ENCODE measurements at regions not wholly inside any gene's neighbourhood (a gene's known extent, or its start where the extent isn't known, plus 50 kb on each side); places are given as distances from the start of the nearest gene placed in this dataset.

DNA sequence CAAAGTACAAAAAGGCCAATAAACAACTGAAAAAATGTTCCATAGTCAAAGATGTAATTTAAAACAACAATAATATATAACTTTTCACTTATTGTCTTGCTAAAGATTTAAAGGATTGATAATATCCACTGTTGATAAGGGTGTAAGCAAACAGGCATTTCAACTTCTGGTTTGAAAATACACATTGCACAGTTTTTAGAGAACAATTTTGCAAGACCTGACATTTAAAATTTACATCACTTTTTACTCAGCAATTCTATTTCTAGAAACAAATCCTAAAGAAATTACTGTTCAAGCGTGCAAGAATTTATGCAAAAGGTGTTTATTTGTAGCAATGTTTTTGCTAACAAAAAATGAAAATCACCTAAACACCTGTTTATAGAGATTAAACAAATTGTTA is 120.4 kb downstream of the TDRD15 start:
- H3K27ac ChIP-seq (ENCODE audit: low read depth, low read length) = no peak overlapping the region
- no peak for TF ChIP-seq EZH2phosphoT487 (conservative IDR thresholded peaks at IDR 0.05; ENCODE audit: low read length)
- TF ChIP-seq, protein P1, sequence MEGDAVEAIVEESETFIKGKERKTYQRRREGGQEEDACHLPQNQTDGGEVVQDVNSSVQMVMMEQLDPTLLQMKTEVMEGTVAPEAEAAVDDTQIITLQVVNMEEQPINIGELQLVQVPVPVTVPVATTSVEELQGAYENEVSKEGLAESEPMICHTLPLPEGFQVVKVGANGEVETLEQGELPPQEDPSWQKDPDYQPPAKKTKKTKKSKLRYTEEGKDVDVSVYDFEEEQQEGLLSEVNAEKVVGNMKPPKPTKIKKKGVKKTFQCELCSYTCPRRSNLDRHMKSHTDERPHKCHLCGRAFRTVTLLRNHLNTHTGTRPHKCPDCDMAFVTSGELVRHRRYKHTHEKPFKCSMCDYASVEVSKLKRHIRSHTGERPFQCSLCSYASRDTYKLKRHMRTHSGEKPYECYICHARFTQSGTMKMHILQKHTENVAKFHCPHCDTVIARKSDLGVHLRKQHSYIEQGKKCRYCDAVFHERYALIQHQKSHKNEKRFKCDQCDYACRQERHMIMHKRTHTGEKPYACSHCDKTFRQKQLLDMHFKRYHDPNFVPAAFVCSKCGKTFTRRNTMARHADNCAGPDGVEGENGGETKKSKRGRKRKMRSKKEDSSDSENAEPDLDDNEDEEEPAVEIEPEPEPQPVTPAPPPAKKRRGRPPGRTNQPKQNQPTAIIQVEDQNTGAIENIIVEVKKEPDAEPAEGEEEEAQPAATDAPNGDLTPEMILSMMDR (IDR thresholded peaks at IDR 0.05; ENCODE audit: insufficient read depth, low read length, poor library complexity, severe bottlenecking) = no peak

DNA sequence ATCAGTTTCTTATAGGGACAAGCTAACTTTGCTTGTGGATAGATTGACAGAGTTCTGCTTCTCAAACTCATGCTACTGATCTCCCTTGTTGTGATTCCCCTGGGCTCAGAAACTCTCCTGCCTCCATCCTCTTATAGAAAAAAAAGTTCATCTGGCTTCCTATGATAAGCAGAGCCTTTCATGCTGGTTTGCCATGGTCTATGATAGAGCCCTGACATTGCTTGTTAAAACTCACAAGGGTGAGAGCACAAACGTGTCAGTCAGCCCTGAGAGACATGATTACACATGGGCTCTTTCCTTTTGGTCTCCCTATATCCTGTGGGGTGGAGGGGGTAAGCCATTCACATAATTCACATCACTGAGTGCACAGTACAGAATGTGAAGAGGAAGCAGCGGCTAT is 121.8 kb downstream of the TDRD15 start:
- Histone ChIP-seq H3F3A (ENCODE audit: insufficient read depth) (no peaks in the 10 kb centered on the region), H3K36me3 (ENCODE audit: low read length) (no peaks in the 10 kb centered on the region), H2AFZ (ENCODE audit: low read depth, low read length, severe bottlenecking) (no peak overlapping the region), H3K79me2 (ENCODE audit: insufficient read depth, low read length) (no peaks in the 10 kb centered on the region), H3K27ac (ENCODE audit: low read depth, low read length) (no peak overlapping the region), H3K9me3 (ENCODE audit: insufficient read depth, low read length) (no peaks in the 10 kb centered on the region), H3K9ac (ENCODE audit: low read length) (no peak overlapping the region), H3K9me2 (replicated peaks; ENCODE audit: insufficient read depth, low read length) (no peaks in the 10 kb centered on the region), H4K20me1 (ENCODE audit: low read depth, low read length) (no peaks in the 10 kb centered on the region), H3K4me2 (ENCODE audit: low read depth, low read length, poor library complexity, severe bottlenecking) (no peak overlapping the region), H3K27me3 (ENCODE audit: low read length) (no peaks in the 10 kb centered on the region), H3K4me3 (ENCODE audit: insufficient read depth, low read length, poor library complexity, severe bottlenecking) (no peak overlapping the region)
- TF ChIP-seq, protein P1 (IDR thresholded peaks at IDR 0.05; ENCODE audit: insufficient read depth, low read length, poor library complexity, severe bottlenecking) = no peak
- no peak for TF ChIP-seq EZH2phosphoT487 (conservative IDR thresholded peaks at IDR 0.05; ENCODE audit: low read length)

More for the DNA sequence above, 120.4 kb downstream of the TDRD15 start:
- no peaks in the 10 kb centered on the region for H3K36me3 ChIP-seq (ENCODE audit: low read length)
- no peaks in the 10 kb centered on the region for H3K9me2 ChIP-seq (replicated peaks; ENCODE audit: insufficient read depth, low read length)
- H3F3A ChIP-seq (ENCODE audit: insufficient read depth) = no peaks in the 10 kb centered on the region
- no peaks in the 10 kb centered on the region for H3K27me3 ChIP-seq (ENCODE audit: low read length)
- no peak overlapping the region for H3K9ac ChIP-seq (ENCODE audit: low read length)
- no peak overlapping the region for H2AFZ ChIP-seq (ENCODE audit: low read depth, low read length, severe bottlenecking)
- no peaks in the 10 kb centered on the region for H4K20me1 ChIP-seq (ENCODE audit: low read depth, low read length)
- no peak overlapping the region for H3K4me3 ChIP-seq (ENCODE audit: insufficient read depth, low read length, poor library complexity, severe bottlenecking)
- H3K9me3 ChIP-seq (ENCODE audit: insufficient read depth, low read length) = no peaks in the 10 kb centered on the region
- H3K4me2 ChIP-seq (ENCODE audit: low read depth, low read length, poor library complexity, severe bottlenecking) = no peak overlapping the region
- no peaks in the 10 kb centered on the region for H3K79me2 ChIP-seq (ENCODE audit: insufficient read depth, low read length)

DNA sequence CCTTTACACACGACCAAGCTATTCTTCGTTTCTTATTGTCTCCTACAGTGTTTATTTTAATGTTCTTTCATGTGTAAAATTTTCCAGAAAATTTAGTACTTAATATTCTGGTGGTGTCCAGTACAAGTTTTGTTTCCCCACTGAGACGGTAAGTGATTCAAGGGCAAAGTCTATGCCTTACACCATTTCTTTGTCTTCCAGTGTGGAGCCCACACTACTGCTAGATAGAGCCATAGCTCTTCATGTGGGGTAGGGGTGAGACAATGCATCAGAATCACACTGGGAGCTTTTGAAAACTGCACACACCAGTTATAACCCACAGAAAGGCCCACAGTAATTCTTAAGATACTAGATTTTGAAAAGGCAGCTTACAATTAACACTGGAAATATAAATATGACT is 125.6 kb downstream of the TDRD15 start:
- TF ChIP-seq, protein P1 (IDR thresholded peaks at IDR 0.05; ENCODE audit: insufficient read depth, low read length, poor library complexity, severe bottlenecking) = no peak
- no peak for TF ChIP-seq EZH2phosphoT487 (conservative IDR thresholded peaks at IDR 0.05; ENCODE audit: low read length)
- H3K36me3 ChIP-seq (ENCODE audit: low read length) = no peaks in the 10 kb centered on the region
- H3K9ac ChIP-seq (ENCODE audit: low read length) = no peak overlapping the region
- no peaks in the 10 kb centered on the region for H3K27me3 ChIP-seq (ENCODE audit: low read length)
- H3K9me2 ChIP-seq (replicated peaks; ENCODE audit: insufficient read depth, low read length) = no peaks in the 10 kb centered on the region
- H2AFZ ChIP-seq (ENCODE audit: low read depth, low read length, severe bottlenecking) = no peak overlapping the region
- H3K4me3 ChIP-seq (ENCODE audit: insufficient read depth, low read length, poor library complexity, severe bottlenecking) = no peak overlapping the region
- no peaks in the 10 kb centered on the region for H3F3A ChIP-seq (ENCODE audit: insufficient read depth)
- H4K20me1 ChIP-seq (ENCODE audit: low read depth, low read length) = no peaks in the 10 kb centered on the region
- H3K9me3 ChIP-seq (ENCODE audit: insufficient read depth, low read length) = no peaks in the 10 kb centered on the region
- H3K27ac ChIP-seq (ENCODE audit: low read depth, low read length) = no peak overlapping the region
- no peak overlapping the region for H3K4me2 ChIP-seq (ENCODE audit: low read depth, low read length, poor library complexity, severe bottlenecking)
- H3K79me2 ChIP-seq (ENCODE audit: insufficient read depth, low read length) = no peaks in the 10 kb centered on the region
